ENCODE measurements at regions not wholly inside any gene's neighbourhood (a gene's known extent, or its start where the extent isn't known, plus 50 kb on each side); places are given as distances from the start of the nearest gene placed in this dataset.

- WGBS (ENCODE audit: insufficient coverage) = 47% methylated on average over 6 of the region's 6 CpGs
- Histone ChIP-seq H3K9me3 (ENCODE audit: control extremely low read depth in 1 of 3, control insufficient read depth in 2 of 3, insufficient read depth in 1 of 3, low read length in 2 of 3) (peaks cover 0 to 3% (median 0%) of the 10 kb centered on the region in 3 donors), H3K4me2 (replicated peaks; ENCODE audit: low read depth, low read length, poor library complexity, severe bottlenecking) (no peak overlapping the region), H3K79me2 (ENCODE audit: control insufficient read depth, insufficient read depth, low read length) (no peaks in the 10 kb centered on the region), H3K27ac (ENCODE audit: low read length in 2 of 2) (no peak overlapping the region), H3K4me1 (ENCODE audit: control insufficient read depth in 2 of 2, insufficient read depth in 2 of 2, low read length in 2 of 2) (no peaks in the 10 kb centered on the region), H3K9ac (ENCODE audit: low read length) (no peak overlapping the region), H4K20me1 (ENCODE audit: control insufficient read depth, insufficient read depth, low read length, poor library complexity, severe bottlenecking) (no peaks in the 10 kb centered on the region), H2AFZ (ENCODE audit: insufficient read depth, low read depth, low read length, poor library complexity, severe bottlenecking) (no peak overlapping the region), H3K4me3 (ENCODE audit: control extremely low read depth in 1 of 5, extremely low read depth in 1 of 5, insufficient read depth in 1 of 5, low read depth in 2 of 5, low read length in 4 of 5) (no peak overlapping the region), H3K27me3 (replicated peaks in 1 of 4; ENCODE audit: control extremely low read depth in 1 of 4, control insufficient read depth in 3 of 4, insufficient read depth in 4 of 4, low read length in 3 of 4) (no peaks in the 10 kb centered on the region), H3K36me3 (replicated peaks in 1 of 2; ENCODE audit: control extremely low read depth in 1 of 2, control insufficient read depth in 1 of 2, extremely low read depth in 1 of 2, insufficient read depth in 2 of 2, low read length in 1 of 2) (no peaks in the 10 kb centered on the region)
- POLR2A ChIA-PET = no interaction called here
- Mint-ChIP-seq H3K27me3 (no peaks in the 10 kb centered on the region), H3K27ac (no peak overlapping the region), H3K4me1 (no peaks in the 10 kb centered on the region), H3K9me3 (ENCODE audit: insufficient read depth) (no peaks in the 10 kb centered on the region), H3K4me3 (no peak overlapping the region)
- DNase-seq (no peak), ATAC-seq (ENCODE audit: low read depth) (no peak)
- intact Hi-C loops (cut with micrococcal nuclease) = no loop called here
- CTCF ChIA-PET = no interaction called here
- TF ChIP-seq, protein P1, sequence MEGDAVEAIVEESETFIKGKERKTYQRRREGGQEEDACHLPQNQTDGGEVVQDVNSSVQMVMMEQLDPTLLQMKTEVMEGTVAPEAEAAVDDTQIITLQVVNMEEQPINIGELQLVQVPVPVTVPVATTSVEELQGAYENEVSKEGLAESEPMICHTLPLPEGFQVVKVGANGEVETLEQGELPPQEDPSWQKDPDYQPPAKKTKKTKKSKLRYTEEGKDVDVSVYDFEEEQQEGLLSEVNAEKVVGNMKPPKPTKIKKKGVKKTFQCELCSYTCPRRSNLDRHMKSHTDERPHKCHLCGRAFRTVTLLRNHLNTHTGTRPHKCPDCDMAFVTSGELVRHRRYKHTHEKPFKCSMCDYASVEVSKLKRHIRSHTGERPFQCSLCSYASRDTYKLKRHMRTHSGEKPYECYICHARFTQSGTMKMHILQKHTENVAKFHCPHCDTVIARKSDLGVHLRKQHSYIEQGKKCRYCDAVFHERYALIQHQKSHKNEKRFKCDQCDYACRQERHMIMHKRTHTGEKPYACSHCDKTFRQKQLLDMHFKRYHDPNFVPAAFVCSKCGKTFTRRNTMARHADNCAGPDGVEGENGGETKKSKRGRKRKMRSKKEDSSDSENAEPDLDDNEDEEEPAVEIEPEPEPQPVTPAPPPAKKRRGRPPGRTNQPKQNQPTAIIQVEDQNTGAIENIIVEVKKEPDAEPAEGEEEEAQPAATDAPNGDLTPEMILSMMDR (IDR thresholded peaks at IDR 0.05) = no peak
- no peak for TF ChIP-seq EZH2 (IDR thresholded peaks at IDR 0.05; ENCODE audit: borderline replicate concordance, insufficient read depth, low read depth, low read length, poor library complexity, severe bottlenecking)
Observed at GRCh38 chr1:57736940-57737339, 313.1 kb upstream of the DAB1 start.

DNA sequence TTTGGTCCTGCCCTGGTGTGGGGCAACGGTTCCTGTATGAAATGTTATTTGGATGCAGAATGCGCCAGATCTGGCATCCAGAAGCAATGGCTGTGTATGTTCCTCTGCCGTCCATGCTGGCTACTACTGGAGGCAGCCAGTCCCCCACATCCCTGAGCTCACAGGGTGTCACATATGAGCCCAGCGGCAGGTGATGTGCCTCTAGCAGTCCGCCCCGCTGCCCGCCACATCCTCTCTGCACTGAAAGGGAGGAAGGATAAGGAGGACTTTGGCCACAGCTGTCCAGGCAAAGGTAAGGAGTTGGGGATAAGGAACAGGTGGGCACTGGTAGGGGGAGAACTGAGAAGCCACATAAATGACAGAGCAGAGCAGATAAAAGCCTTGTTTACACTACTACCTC, 305.3 kb upstream of the DAB1 start:
- H3K36me3 ChIP-seq (replicated peaks in 1 of 2; ENCODE audit: control extremely low read depth in 1 of 2, control insufficient read depth in 1 of 2, extremely low read depth in 1 of 2, insufficient read depth in 2 of 2, low read length in 1 of 2) = no peaks in the 10 kb centered on the region
- ChIA-PET POLR2A (no interaction called here), CTCF (no interaction called here)
- Mint-ChIP-seq H3K27ac (no peak overlapping the region), H3K4me1 (no peaks in the 10 kb centered on the region), H3K27me3 (no peaks in the 10 kb centered on the region), H3K9me3 (ENCODE audit: insufficient read depth) (no peaks in the 10 kb centered on the region), H3K4me3 (no peak overlapping the region)
- H3K79me2 ChIP-seq (ENCODE audit: control insufficient read depth, insufficient read depth, low read length) = no peaks in the 10 kb centered on the region
- intact Hi-C loops (cut with micrococcal nuclease) = no loop called here
- no peaks in the 10 kb centered on the region for H3K4me1 ChIP-seq (ENCODE audit: control insufficient read depth in 2 of 2, insufficient read depth in 2 of 2, low read length in 2 of 2)
- H3K4me3 ChIP-seq (ENCODE audit: control extremely low read depth in 1 of 5, extremely low read depth in 1 of 5, insufficient read depth in 1 of 5, low read depth in 2 of 5, low read length in 4 of 5) = no peak overlapping the region
- no peaks in the 10 kb centered on the region for H3K9me3 ChIP-seq (ENCODE audit: control extremely low read depth in 1 of 3, control insufficient read depth in 2 of 3, insufficient read depth in 1 of 3, low read length in 2 of 3)
- H3K27me3 ChIP-seq (replicated peaks in 1 of 4; ENCODE audit: control extremely low read depth in 1 of 4, control insufficient read depth in 3 of 4, insufficient read depth in 4 of 4, low read length in 3 of 4) = no peaks in the 10 kb centered on the region
- no peaks in the 10 kb centered on the region for H4K20me1 ChIP-seq (ENCODE audit: control insufficient read depth, insufficient read depth, low read length, poor library complexity, severe bottlenecking)
- TF ChIP-seq, protein P1 (IDR thresholded peaks at IDR 0.05) = no peak
- no peak for TF ChIP-seq EZH2 (IDR thresholded peaks at IDR 0.05; ENCODE audit: borderline replicate concordance, insufficient read depth, low read depth, low read length, poor library complexity, severe bottlenecking)
- H3K27ac ChIP-seq (ENCODE audit: low read length in 2 of 2) = no peak overlapping the region
- ATAC-seq (ENCODE audit: low read depth) = no peak
- H3K4me2 ChIP-seq (replicated peaks; ENCODE audit: low read depth, low read length, poor library complexity, severe bottlenecking) = no peak overlapping the region
- no peak overlapping the region for H3K9ac ChIP-seq (ENCODE audit: low read length)
- WGBS (ENCODE audit: insufficient coverage) = 90% methylated on average over 5 of the region's 7 CpGs
- no peak for DNase-seq
- no peak overlapping the region for H2AFZ ChIP-seq (ENCODE audit: insufficient read depth, low read depth, low read length, poor library complexity, severe bottlenecking)
